HG03565 (cell line): ENCODE measurements at regions not wholly inside any gene's neighbourhood (a gene's known extent, or its start where the extent isn't known, plus 50 kb on each side); places are given as distances from the start of the nearest gene placed in this dataset.

Source experiments
- ATAC-seq: cut with Tn5 transposase; IDR thresholded peaks from one replicate; pipeline ENCODE4 v1.9.1; 2021; ENCODE audit warnings: mild to moderate bottlenecking, moderate library complexity; ENCODE audit not compliant: unreplicated experiment

GRCh38 chr3:34696831-34697230 is 898.4 kb downstream of the PDCD6IP start:
- no peak for ATAC-seq

GRCh38 chr3:34703053-34703452 is 904.6 kb downstream of the PDCD6IP start:
- ATAC-seq, result no peak

- ATAC-seq, result no peak
Observed at GRCh38 chr3:34724916-34725499, 914.3 kb upstream of the ARPP21 start.

- ATAC-seq, result no peak
Observed at GRCh38 chr3:34725774-34726173, 913.6 kb upstream of the ARPP21 start.

- ATAC-seq, result no peak
Observed at GRCh38 chr3:34727700-34728099, 911.6 kb upstream of the ARPP21 start.

GRCh38 chr3:34742151-34742550 is 897.2 kb upstream of the ARPP21 start:
- ATAC-seq, result no peak

- no peak for ATAC-seq
Observed at GRCh38 chr3:34758630-34759261, 880.6 kb upstream of the ARPP21 start.

GRCh38 chr3:34777386-34777785 is 861.9 kb upstream of the ARPP21 start:
- ATAC-seq, result no peak

- ATAC-seq, result no peak
Observed at GRCh38 chr3:34779092-34779491, 860.2 kb upstream of the ARPP21 start.

- ATAC-seq, result no peak
Observed at GRCh38 chr3:34780294-34780693, 859.0 kb upstream of the ARPP21 start.

- no peak for ATAC-seq
Observed at GRCh38 chr3:34780973-34781372, 858.4 kb upstream of the ARPP21 start.

GRCh38 chr3:34782871-34783270 is 856.5 kb upstream of the ARPP21 start:
- ATAC-seq, result no peak

GRCh38 chr3:34783876-34784275 is 855.4 kb upstream of the ARPP21 start:
- no peak for ATAC-seq

- no peak for ATAC-seq
Observed at GRCh38 chr3:34793057-34793456, 846.3 kb upstream of the ARPP21 start.

- no peak for ATAC-seq
Observed at GRCh38 chr3:34807611-34808010, 831.7 kb upstream of the ARPP21 start.

- ATAC-seq, result no peak
Observed at GRCh38 chr3:34808287-34808686, 831.0 kb upstream of the ARPP21 start.

- ATAC-seq, result no peak
Observed at GRCh38 chr3:34828847-34829246, 810.5 kb upstream of the ARPP21 start.

- ATAC-seq, result no peak
Observed at GRCh38 chr3:34832865-34833508, 806.3 kb upstream of the ARPP21 start.

- ATAC-seq, result no peak
Observed at GRCh38 chr3:34837848-34838741, 801.2 kb upstream of the ARPP21 start.

GRCh38 chr3:34842706-34843480 is 796.4 kb upstream of the ARPP21 start:
- ATAC-seq, result no peak

- no peak for ATAC-seq
Observed at GRCh38 chr3:34844323-34844620, 795.1 kb upstream of the ARPP21 start.
